IMR-90 (cell line): ENCODE measurements at regions not wholly inside any gene's neighbourhood (a gene's known extent, or its start where the extent isn't known, plus 50 kb on each side); places are given as distances from the start of the nearest gene placed in this dataset.

Experiments used
- ATAC-seq: fragments of 200-7000 bp; cut with Tn5 transposase; 2 replicates; pipeline ENCODE4 v1.9.1; 2020; ENCODE audit warnings: low read depth, mild to moderate bottlenecking, moderate library complexity
- BruUV-seq: library from RNA; stranded (reverse); fragments of 400-500 nt; replicated peaks from 2 replicates; lab custom pipeline; 2021; lab: Mats Ljungman, UMichigan
- CTCF ChIA-PET: fragments of 300-600 bp; formaldehyde crosslinking; extraction: SDS; loops from one replicate; lab custom pipeline; 2021; ENCODE audit warnings: antibody characterized with exemption; lab: Yijun Ruan, JAX
- POLR2A ChIA-PET: fragments of 300-600 bp; sonication (Branson Sonifier 250); formaldehyde crosslinking; loops from one replicate; lab custom pipeline; 2022; ENCODE audit warnings: antibody characterized with exemption; ENCODE audit not compliant: unreplicated experiment; lab: Charles Lee
- DNase-seq: peaks from one replicate; pipeline ENCODE4 v3.0.0; 2013
- H2AFZ ChIP-seq: replicated peaks from 2 replicates; pipeline ENCODE3; 2013; ENCODE audit warnings: low read length, mild to moderate bottlenecking; ENCODE audit not compliant: poor library complexity
- H2AK5ac ChIP-seq: 2 replicates; pipeline ENCODE4 v1.6.1; 2013; ENCODE audit warnings: low read depth, low read length, inconsistent platforms
- H2AK9ac ChIP-seq: replicated peaks from 2 replicates; pipeline ENCODE3; 2013; ENCODE audit warnings: mild to moderate bottlenecking, low read depth, low read length, moderate library complexity; ENCODE audit not compliant: poor library complexity
- H2BK120ac ChIP-seq: 2 replicates; pipeline ENCODE4 v1.6.1; 2013; ENCODE audit warnings: low read depth, low read length, inconsistent platforms
- H2BK15ac ChIP-seq: 3 replicates; pipeline ENCODE4 v1.6.1; 2013; ENCODE audit warnings: low read depth, low read length, inconsistent platforms
- H2BK20ac ChIP-seq: 2 replicates; pipeline ENCODE4 v1.6.1; 2013; ENCODE audit warnings: low read depth, mild to moderate bottlenecking, inconsistent platforms, low read length, moderate library complexity
- H2BK5ac ChIP-seq: 2 replicates; pipeline ENCODE4 v1.6.1; 2013; ENCODE audit warnings: mild to moderate bottlenecking, low read depth, low read length, inconsistent platforms; ENCODE audit not compliant: poor library complexity, severe bottlenecking
- H3K14ac ChIP-seq: replicated peaks from 2 replicates; pipeline ENCODE4 v1.6.1; 2013; ENCODE audit warnings: low read depth, low read length, inconsistent platforms
- H3K18ac ChIP-seq: 2 replicates; pipeline ENCODE4 v1.6.1; 2013; ENCODE audit warnings: low read depth, low read length, control low read depth
- H3K23ac ChIP-seq: 2 replicates; pipeline ENCODE4 v1.6.1; 2013; ENCODE audit warnings: low read depth, low read length, inconsistent platforms
- H3K27ac ChIP-seq: 2 replicates; pipeline ENCODE4 v1.5.1; 2013; ENCODE audit warnings: mild to moderate bottlenecking, control low read depth, low read length; ENCODE audit not compliant: insufficient read depth
- H3K27me3 ChIP-seq: 2 replicates; pipeline ENCODE4 v1.6.1; 2013; ENCODE audit warnings: low read length; ENCODE audit not compliant: control insufficient read depth, insufficient read depth
- H3K36me3 ChIP-seq: 2 replicates; pipeline ENCODE4 v1.6.1; 2013; ENCODE audit warnings: low read length, mixed read lengths; ENCODE audit not compliant: control insufficient read depth, insufficient read depth
- H3K4ac ChIP-seq: 2 replicates; pipeline ENCODE4 v1.6.1; 2013; ENCODE audit warnings: low read depth, low read length, inconsistent platforms
- H3K4me1 ChIP-seq: 2 replicates; pipeline ENCODE4 v1.6.1; 2013; ENCODE audit warnings: low read length, mixed read lengths; ENCODE audit not compliant: control insufficient read depth, insufficient read depth
- H3K4me2 ChIP-seq: 2 replicates; pipeline ENCODE4 v1.6.1; 2013; ENCODE audit warnings: low read depth, mild to moderate bottlenecking, control low read depth, low read length, moderate library complexity
- H3K4me3 ChIP-seq: 2 replicates; pipeline ENCODE4 v1.5.1; 2013; ENCODE audit warnings: low read depth, mild to moderate bottlenecking, control low read depth, low read length, moderate library complexity; ENCODE audit not compliant: insufficient read depth
- H3K56ac ChIP-seq: 2 replicates; pipeline ENCODE4 v1.6.1; 2013; ENCODE audit warnings: low read length, inconsistent platforms; ENCODE audit not compliant: insufficient read depth; ENCODE audit errors: extremely low read depth
- H3K79me1 ChIP-seq, 2 experiments: 2 replicates each; pipeline ENCODE4 v1.6.1; 2013; ENCODE audit warnings: low read length in 2 of 2, inconsistent platforms in 1 of 2, low read depth in 1 of 2
- H3K9ac ChIP-seq: 2 replicates; pipeline ENCODE4 v1.6.1; 2013; ENCODE audit warnings: low read depth, low read length, control low read depth
- H3K9me1 ChIP-seq: 2 replicates; pipeline ENCODE4 v1.6.1; 2013; ENCODE audit warnings: low read length, inconsistent platforms; ENCODE audit not compliant: insufficient read depth
- H3K9me3 ChIP-seq: 2 replicates; pipeline ENCODE4 v1.6.1; 2013; ENCODE audit warnings: low read length; ENCODE audit not compliant: control insufficient read depth, insufficient read depth
- H4K20me1 ChIP-seq: 2 replicates; pipeline ENCODE4 v1.6.1; 2013; ENCODE audit warnings: low read length, inconsistent platforms; ENCODE audit not compliant: insufficient read depth
- H4K5ac ChIP-seq: 2 replicates; pipeline ENCODE4 v1.6.1; 2013; ENCODE audit warnings: mild to moderate bottlenecking, low read depth, low read length, control low read depth
- H4K8ac ChIP-seq, 2 experiments: 2 replicates each; pipeline ENCODE4 v1.6.1; 2013; ENCODE audit warnings: low read depth in 2 of 2, low read length in 2 of 2, control low read depth in 1 of 2, inconsistent platforms in 1 of 2
- H4K91ac ChIP-seq: 2 replicates; pipeline ENCODE4 v1.6.1; 2013; ENCODE audit warnings: low read depth, low read length, inconsistent platforms; ENCODE audit not compliant: insufficient read depth
- FOS ChIP-seq: fragments of 150-350 bp; IDR thresholded peaks from 2 replicates; pipeline ENCODE4 v1.6.1; 2016; ENCODE audit warnings: low read depth, low read length
- POLR2A ChIP-seq: IDR thresholded peaks from 2 replicates; pipeline ENCODE4 v1.6.1; 2012; ENCODE audit warnings: mild to moderate bottlenecking, low read depth, low read length
- WGBS, 2 experiments: methylation state at CpG; one replicate each; pipeline versions ENCODE4 v1.1.5 to v1.1.7; 2013; ENCODE audit warnings: missing lambda C conversion rate in 2 of 2; ENCODE audit not compliant: insufficient read length in 1 of 2; ENCODE audit errors: extremely low coverage in 2 of 2; 5-methylcytosine and 5-hydroxymethylcytosine counted together
- dilution Hi-C: fragments of 300-500 bp; cut with HindIII; formaldehyde crosslinking; loops from one replicate; pipeline ENCODE4 v1.14.3; 2018; ENCODE audit warnings: low sequenced_read_pairs; ENCODE audit not compliant: unreplicated experiment
- in situ Hi-C: fragments of 300-500 bp; cut with MboI; formaldehyde crosslinking; loops from 3 replicates; pipeline ENCODE4 v1.14.3; 2019; ENCODE audit warnings: low sequenced_read_pairs, inconsistent platforms, mixed read lengths
- intact Hi-C: fragments of 100-400 bp; cut with micrococcal nuclease; formaldehyde crosslinking; loops from 2 replicates; pipeline ENCODE4 v1.10.0; 2022
- TF ChIP-seq, protein P1 (sequence below): fragments of 150-350 bp; IDR thresholded peaks from 2 replicates; pipeline ENCODE4 v1.6.1; 2016; ENCODE audit warnings: low read depth, mild to moderate bottlenecking, low read length, moderate library complexity, borderline replicate concordance

DNA sequence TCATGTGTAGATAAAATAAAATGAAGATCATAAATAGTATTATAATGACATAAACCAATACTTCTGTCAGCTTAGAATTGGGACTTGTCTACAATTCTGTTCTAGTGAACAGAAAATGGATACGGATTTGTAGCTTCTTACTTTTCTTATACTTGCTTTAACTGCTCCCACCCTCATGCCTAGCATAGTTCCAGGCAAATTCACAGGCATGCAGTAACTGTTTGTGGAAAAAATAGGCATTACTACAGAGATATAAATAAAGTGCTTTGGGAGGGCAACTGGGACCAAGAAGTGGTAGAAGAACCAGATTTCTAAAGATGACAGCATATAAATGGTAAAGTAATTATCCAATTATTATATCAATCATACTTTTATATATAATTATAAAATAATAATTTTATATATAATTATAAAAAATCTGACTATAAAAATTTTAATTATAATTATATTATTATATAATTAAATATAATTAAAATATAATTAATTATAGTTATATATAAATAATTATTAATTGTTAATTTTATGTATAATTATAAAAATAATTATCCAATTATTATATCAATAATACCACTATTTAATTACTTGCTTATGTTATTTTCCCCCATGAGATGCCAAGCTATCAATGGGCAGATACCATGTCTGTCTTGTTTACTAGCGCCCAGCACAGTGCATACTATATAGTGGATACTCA is 144.1 kb downstream of the NOC3L start:
- no peak overlapping the region for H3K4ac ChIP-seq
- no peaks in the 10 kb centered on the region for H4K20me1 ChIP-seq
- H3K23ac ChIP-seq, result no peak overlapping the region
- no peak overlapping the region for H2AFZ ChIP-seq
- no peaks in the 10 kb centered on the region for H3K9me1 ChIP-seq
- no peaks in the 10 kb centered on the region for H3K4me1 ChIP-seq
- no peaks in the 10 kb centered on the region for H3K36me3 ChIP-seq
- DNase-seq (peak; percentile 47), ATAC-seq (peak; percentile 77)
- TF ChIP-seq FOS (no peak), POLR2A (no peak)
- TF ChIP-seq, protein P1, sequence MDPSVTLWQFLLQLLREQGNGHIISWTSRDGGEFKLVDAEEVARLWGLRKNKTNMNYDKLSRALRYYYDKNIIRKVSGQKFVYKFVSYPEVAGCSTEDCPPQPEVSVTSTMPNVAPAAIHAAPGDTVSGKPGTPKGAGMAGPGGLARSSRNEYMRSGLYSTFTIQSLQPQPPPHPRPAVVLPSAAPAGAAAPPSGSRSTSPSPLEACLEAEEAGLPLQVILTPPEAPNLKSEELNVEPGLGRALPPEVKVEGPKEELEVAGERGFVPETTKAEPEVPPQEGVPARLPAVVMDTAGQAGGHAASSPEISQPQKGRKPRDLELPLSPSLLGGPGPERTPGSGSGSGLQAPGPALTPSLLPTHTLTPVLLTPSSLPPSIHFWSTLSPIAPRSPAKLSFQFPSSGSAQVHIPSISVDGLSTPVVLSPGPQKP, result no peak
- H2BK15ac ChIP-seq, result no peak overlapping the region
- no peak overlapping the region for H2BK5ac ChIP-seq
- in situ Hi-C loops (no loop called here), intact Hi-C loops (no loop called here), dilution Hi-C loops (no loop called here)
- no peak overlapping the region for H4K5ac ChIP-seq
- no CpG with 5 or more reads among the region's 2 CpGs for WGBS, 2 experiments
- no peak overlapping the region for H3K27ac ChIP-seq
- H2BK120ac ChIP-seq, result no peak overlapping the region; the same call in 1 of the 2 replicates
- no peak overlapping the region for H4K91ac ChIP-seq
- no peaks in the 10 kb centered on the region for H3K79me1 ChIP-seq
- H2AK5ac ChIP-seq, result no peak overlapping the region
- ChIA-PET CTCF (no interaction called here), POLR2A (interaction anchor here (0.6 to 0.7 kb wide), 2 partner anchors 38 to 996 kb away, joined by 4 read pairs; no protein-coding TSS in a partner anchor)
- no peak overlapping the region for H3K14ac ChIP-seq
- H3K9me3 ChIP-seq, result no peaks in the 10 kb centered on the region
- no TSS peak for BruUV-seq
- no peaks in the 10 kb centered on the region for H3K27me3 ChIP-seq
- no peak overlapping the region for H4K8ac ChIP-seq
- no peak overlapping the region for H2BK20ac ChIP-seq
- peak overlapping the region; percentile 18; the same call in 1 of the 2 replicates for H3K4me2 ChIP-seq
- no peak overlapping the region for H3K9ac ChIP-seq
- H3K4me3 ChIP-seq, result no peak overlapping the region
- no peak overlapping the region for H3K56ac ChIP-seq
- no peak overlapping the region for H3K18ac ChIP-seq
- no peak overlapping the region for H2AK9ac ChIP-seq
